VCaP (cell line): ENCODE measurements at regions not wholly inside any gene's neighbourhood (a gene's known extent, or its start where the extent isn't known, plus 50 kb on each side); places are given as distances from the start of the nearest gene placed in this dataset.
A peak's percentile ranks its signal among the peaks of the same experiment; 100 is the strongest.

ENCODE experiments used
- H3K27ac ChIP-seq: fragments of 450-650 bp; 2 replicates; pipeline ENCODE4 v1.5.1; 2017
- TF ChIP-seq, protein P1 (sequence below): fragments of 450-650 bp; conservative IDR thresholded peaks from 2 replicates; pipeline ENCODE4 v1.5.1; 2017; ENCODE audit warnings: mild to moderate bottlenecking, moderate library complexity

- H3K27ac ChIP-seq = no peak overlapping the region
- TF ChIP-seq, protein P1, sequence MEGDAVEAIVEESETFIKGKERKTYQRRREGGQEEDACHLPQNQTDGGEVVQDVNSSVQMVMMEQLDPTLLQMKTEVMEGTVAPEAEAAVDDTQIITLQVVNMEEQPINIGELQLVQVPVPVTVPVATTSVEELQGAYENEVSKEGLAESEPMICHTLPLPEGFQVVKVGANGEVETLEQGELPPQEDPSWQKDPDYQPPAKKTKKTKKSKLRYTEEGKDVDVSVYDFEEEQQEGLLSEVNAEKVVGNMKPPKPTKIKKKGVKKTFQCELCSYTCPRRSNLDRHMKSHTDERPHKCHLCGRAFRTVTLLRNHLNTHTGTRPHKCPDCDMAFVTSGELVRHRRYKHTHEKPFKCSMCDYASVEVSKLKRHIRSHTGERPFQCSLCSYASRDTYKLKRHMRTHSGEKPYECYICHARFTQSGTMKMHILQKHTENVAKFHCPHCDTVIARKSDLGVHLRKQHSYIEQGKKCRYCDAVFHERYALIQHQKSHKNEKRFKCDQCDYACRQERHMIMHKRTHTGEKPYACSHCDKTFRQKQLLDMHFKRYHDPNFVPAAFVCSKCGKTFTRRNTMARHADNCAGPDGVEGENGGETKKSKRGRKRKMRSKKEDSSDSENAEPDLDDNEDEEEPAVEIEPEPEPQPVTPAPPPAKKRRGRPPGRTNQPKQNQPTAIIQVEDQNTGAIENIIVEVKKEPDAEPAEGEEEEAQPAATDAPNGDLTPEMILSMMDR = no peak
Observed at GRCh38 chrY:7730071-7730470, 818.5 kb upstream of the AMELY start.

- TF ChIP-seq, protein P1 = no peak
- H3K27ac ChIP-seq = peak overlapping the region; percentile 24; the same call in 1 of the 2 replicates
Observed at GRCh38 chrY:7729318-7730011, 817.9 kb upstream of the AMELY start.

GRCh38 chrY:7728935-7729317 is 817.4 kb upstream of the AMELY start:
- peak overlapping the region; percentile 24; the same call in 1 of the 2 replicates for H3K27ac ChIP-seq
- TF ChIP-seq, protein P1 = no peak

DNA sequence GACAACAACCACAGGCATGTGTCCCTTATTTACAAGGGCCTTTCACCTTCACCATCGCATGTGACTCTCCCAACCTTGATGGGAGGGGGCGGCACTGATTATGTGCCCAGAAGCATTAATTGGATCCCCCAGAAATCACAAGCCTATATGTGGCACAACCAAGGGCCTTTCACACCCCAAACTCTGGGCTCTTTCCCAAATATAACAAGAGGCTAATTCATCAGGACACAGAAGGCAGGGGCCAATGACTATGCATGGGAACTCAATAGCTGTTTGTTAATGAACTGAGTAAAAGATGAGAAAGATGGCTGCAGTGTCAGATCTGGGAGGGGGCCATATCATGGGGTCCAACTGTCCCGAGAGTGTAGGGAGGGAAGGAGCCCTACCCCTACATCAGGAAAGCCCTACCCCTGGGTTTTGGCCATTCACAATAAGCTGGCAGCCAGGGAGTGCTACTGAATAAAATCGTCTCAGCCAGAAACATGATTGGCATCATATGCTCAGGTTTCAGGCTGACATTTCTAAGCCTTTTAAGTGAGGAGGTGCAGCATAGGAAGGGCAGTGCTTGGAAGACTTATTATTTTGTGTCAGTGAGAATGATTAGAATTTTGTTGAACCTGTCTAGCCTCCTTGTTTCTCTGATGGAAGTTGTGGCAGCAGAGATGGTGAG is 814.4 kb upstream of the AMELY start:
- TF ChIP-seq, protein P1 = no peak
- H3K27ac ChIP-seq = no peak overlapping the region

DNA sequence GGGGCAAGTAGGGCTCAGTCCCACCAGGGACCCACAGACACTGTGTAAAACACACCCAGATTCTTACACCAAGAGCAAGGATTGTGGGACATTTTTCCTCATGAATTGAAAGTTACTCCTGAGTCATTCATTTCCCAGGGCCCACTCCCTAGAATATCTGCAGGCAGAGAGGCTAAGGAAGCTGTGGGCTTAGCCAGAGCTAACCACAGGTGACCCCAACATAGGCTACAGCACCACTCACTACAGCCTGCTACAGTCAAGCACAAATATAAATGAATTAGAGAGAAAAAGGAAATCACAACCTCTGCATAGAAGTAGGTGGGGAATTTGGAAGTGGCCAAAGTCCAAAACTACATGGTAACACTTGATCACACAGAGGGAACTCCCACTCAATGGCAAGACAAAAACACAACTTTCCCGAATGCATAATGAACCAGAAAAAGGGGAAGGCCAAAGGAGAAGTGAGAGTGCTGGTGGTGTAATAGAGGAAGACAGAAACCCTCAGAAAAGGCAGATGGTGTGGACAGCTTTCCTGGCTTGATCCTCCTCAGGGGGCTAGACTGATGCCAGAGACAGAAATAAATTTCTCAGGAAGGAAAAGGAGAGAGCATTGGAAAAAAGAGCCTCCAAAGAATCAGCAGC is 812.6 kb upstream of the AMELY start:
- TF ChIP-seq, protein P1 = no peak
- H3K27ac ChIP-seq = no peak overlapping the region

DNA sequence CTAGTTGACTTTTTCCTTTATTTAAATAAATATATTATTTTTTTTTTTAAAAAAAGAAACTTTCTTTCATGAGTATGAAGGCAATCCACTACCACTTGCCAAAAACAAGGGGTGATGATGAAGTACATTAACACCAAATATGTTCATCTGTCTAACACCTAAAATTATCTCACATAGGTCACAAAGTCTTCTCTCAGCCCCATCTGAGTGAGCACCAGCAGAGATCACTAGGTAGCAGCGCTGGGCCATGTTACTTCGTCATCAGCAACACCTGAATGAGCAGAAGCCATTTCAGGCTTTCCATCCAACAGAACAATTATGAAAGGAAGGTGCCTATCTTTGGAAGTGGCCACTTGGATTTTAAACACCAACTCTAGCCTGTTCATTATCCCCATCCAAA is 811.6 kb upstream of the AMELY start:
- TF ChIP-seq, protein P1 = no peak

DNA sequence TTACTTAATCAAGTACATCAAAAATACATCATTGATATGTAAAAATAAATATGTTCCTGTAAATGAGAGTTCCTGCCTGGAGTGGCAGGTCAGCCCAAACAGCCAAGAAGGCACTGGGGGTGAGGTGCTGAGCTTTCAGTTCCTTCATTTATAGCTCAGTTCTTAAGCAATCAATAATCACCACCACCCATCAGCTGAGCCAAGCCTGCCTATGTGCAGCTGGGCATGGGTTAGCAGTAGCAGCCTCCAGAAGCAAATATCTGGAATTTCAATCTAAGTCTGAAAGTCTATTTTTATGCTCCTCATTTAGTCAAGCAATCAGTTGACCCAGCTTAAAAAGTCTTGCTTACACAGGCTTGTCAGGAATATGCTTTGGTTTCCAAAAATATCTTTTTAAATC is 811.0 kb upstream of the AMELY start:
- TF ChIP-seq, protein P1 = no peak
- no peak overlapping the region for H3K27ac ChIP-seq

More for the DNA sequence above, 811.6 kb upstream of the AMELY start:
- H3K27ac ChIP-seq = no peak overlapping the region
